C4-2B (cell line): ENCODE measurements at regions not wholly inside any gene's neighbourhood (a gene's known extent, or its start where the extent isn't known, plus 50 kb on each side); places are given as distances from the start of the nearest gene placed in this dataset.

Experiments used
- ZFX ChIP-seq: fragments of 450-650 bp; IDR thresholded peaks from 2 replicates; pipeline ENCODE4 v1.6.1; 2017
- TF ChIP-seq, protein P1 (sequence below): fragments of 450-650 bp; conservative IDR thresholded peaks from 2 replicates; pipeline ENCODE4 v1.5.1; 2017; ENCODE audit warnings: mild to moderate bottlenecking

DNA sequence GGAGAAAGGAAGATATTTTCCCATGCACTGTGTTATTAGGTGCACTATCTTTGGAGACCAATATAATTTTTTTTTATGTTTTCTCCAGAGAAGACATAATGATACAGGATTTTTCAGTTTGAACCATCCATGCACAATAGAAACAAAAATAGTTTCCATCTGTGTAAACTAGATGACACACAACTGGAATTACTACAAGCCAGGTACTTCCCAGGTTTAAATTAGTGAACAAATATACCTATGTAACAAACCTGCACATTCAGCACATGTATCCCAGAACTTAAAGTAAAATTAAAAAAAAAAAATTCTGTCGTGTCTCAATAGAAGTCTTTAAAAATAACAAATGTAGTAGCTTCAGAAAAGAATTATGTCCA lies 1616.8 kb upstream of the ACVR2A start:
- TF ChIP-seq, protein P1, sequence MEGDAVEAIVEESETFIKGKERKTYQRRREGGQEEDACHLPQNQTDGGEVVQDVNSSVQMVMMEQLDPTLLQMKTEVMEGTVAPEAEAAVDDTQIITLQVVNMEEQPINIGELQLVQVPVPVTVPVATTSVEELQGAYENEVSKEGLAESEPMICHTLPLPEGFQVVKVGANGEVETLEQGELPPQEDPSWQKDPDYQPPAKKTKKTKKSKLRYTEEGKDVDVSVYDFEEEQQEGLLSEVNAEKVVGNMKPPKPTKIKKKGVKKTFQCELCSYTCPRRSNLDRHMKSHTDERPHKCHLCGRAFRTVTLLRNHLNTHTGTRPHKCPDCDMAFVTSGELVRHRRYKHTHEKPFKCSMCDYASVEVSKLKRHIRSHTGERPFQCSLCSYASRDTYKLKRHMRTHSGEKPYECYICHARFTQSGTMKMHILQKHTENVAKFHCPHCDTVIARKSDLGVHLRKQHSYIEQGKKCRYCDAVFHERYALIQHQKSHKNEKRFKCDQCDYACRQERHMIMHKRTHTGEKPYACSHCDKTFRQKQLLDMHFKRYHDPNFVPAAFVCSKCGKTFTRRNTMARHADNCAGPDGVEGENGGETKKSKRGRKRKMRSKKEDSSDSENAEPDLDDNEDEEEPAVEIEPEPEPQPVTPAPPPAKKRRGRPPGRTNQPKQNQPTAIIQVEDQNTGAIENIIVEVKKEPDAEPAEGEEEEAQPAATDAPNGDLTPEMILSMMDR: no peak
- TF ChIP-seq ZFX: no peak
